RWPE2 (cell line): ENCODE measurements at regions not wholly inside any gene's neighbourhood (a gene's known extent, or its start where the extent isn't known, plus 50 kb on each side); places are given as distances from the start of the nearest gene placed in this dataset.

ENCODE experiments used
- ATAC-seq: fragments of 200-7000 bp; cut with Tn5 transposase; 3 replicates; pipeline ENCODE4 v1.9.1; 2021; ENCODE audit warnings: low read depth
- DNase-seq: peaks from one replicate; pipeline ENCODE4 v3.0.0-alpha.2; 2020; ENCODE audit warnings: low spot score
- H3K27ac ChIP-seq: fragments of 450-650 bp; 2 replicates; pipeline ENCODE4 v1.5.1; 2017; ENCODE audit warnings: mild to moderate bottlenecking; ENCODE audit not compliant: poor library complexity, severe bottlenecking
- H3K27me3 ChIP-seq: fragments of 250-450 bp; sonication (Bioruptor Pico); 2 replicates; pipeline ENCODE4 v1.5.1; 2021; ENCODE audit warnings: mild to moderate bottlenecking, moderate library complexity; ENCODE audit not compliant: insufficient read depth, poor library complexity, severe bottlenecking
- H3K36me3 ChIP-seq: fragments of 250-450 bp; sonication (Bioruptor Pico); 2 replicates; pipeline ENCODE4 v1.5.1; 2020; ENCODE audit warnings: low read depth, mild to moderate bottlenecking, moderate library complexity
- H3K4me1 ChIP-seq: fragments of 250-450 bp; sonication (Bioruptor Pico); 2 replicates; pipeline ENCODE4 v1.5.1; 2021; ENCODE audit warnings: mild to moderate bottlenecking, moderate library complexity; ENCODE audit not compliant: insufficient read depth, poor library complexity, severe bottlenecking
- H3K4me3 ChIP-seq: fragments of 250-450 bp; sonication (Bioruptor Pico); 2 replicates; pipeline ENCODE4 v1.5.1; 2021; ENCODE audit warnings: mild to moderate bottlenecking, moderate library complexity; ENCODE audit not compliant: severe bottlenecking
- H3K9me3 ChIP-seq: fragments of 250-450 bp; sonication (Bioruptor Pico); 2 replicates; pipeline ENCODE4 v1.5.1; 2021; ENCODE audit warnings: mild to moderate bottlenecking, moderate library complexity; ENCODE audit not compliant: severe bottlenecking
- CTCF ChIP-seq: fragments of 450-650 bp; IDR thresholded peaks from one replicate; pipeline ENCODE4 v1.5.1; 2017; ENCODE audit warnings: mild to moderate bottlenecking, moderate library complexity; ENCODE audit not compliant: poor library complexity, severe bottlenecking

- Histone ChIP-seq H3K9me3 (no peaks in the 10 kb centered on the region), H3K27me3 (no peaks in the 10 kb centered on the region), H3K4me1 (no peaks in the 10 kb centered on the region), H3K27ac (no peak overlapping the region), H3K36me3 (no peaks in the 10 kb centered on the region), H3K4me3 (no peak overlapping the region)
- TF ChIP-seq CTCF = no peak
- no peak for ATAC-seq
- DNase-seq = no peak
Measured at GRCh38 chr6:164996838-164997237, 312.6 kb downstream of the C6orf118 start.

- no peak for ATAC-seq
- Histone ChIP-seq H3K4me1 (no peaks in the 10 kb centered on the region), H3K4me3 (no peak overlapping the region), H3K36me3 (no peaks in the 10 kb centered on the region), H3K27ac (no peak overlapping the region), H3K9me3 (no peaks in the 10 kb centered on the region), H3K27me3 (no peaks in the 10 kb centered on the region)
- DNase-seq = no peak
- TF ChIP-seq CTCF = no peak
Measured at GRCh38 chr6:164991573-164991972, 317.8 kb downstream of the C6orf118 start.

GRCh38 chr6:164990901-164991300 is 318.5 kb downstream of the C6orf118 start:
- no peak overlapping the region for H3K4me3 ChIP-seq
- H3K27ac ChIP-seq = no peak overlapping the region
- no peaks in the 10 kb centered on the region for H3K27me3 ChIP-seq
- H3K9me3 ChIP-seq = no peaks in the 10 kb centered on the region
- ATAC-seq (no peak), DNase-seq (no peak)
- no peak for TF ChIP-seq CTCF
- H3K4me1 ChIP-seq = no peaks in the 10 kb centered on the region
- no peaks in the 10 kb centered on the region for H3K36me3 ChIP-seq

GRCh38 chr6:164982389-164982788 is 327.0 kb downstream of the C6orf118 start:
- ATAC-seq = no peak
- no peaks in the 10 kb centered on the region for H3K9me3 ChIP-seq
- no peak overlapping the region for H3K27ac ChIP-seq
- H3K36me3 ChIP-seq = no peaks in the 10 kb centered on the region
- no peak overlapping the region for H3K4me3 ChIP-seq
- no peak for TF ChIP-seq CTCF
- no peaks in the 10 kb centered on the region for H3K4me1 ChIP-seq
- no peak for DNase-seq
- H3K27me3 ChIP-seq = no peaks in the 10 kb centered on the region

- no peaks in the 10 kb centered on the region for H3K36me3 ChIP-seq
- no peak for ATAC-seq
- no peaks in the 10 kb centered on the region for H3K27me3 ChIP-seq
- no peaks in the 10 kb centered on the region for H3K9me3 ChIP-seq
- H3K27ac ChIP-seq = no peak overlapping the region
- H3K4me3 ChIP-seq = no peak overlapping the region
- TF ChIP-seq CTCF = no peak
- H3K4me1 ChIP-seq = no peaks in the 10 kb centered on the region
- DNase-seq = no peak
Measured at GRCh38 chr6:164967102-164967501, 342.3 kb downstream of the C6orf118 start.
